Prostate gland (tissue), 2 donors: ENCODE measurements at regions not wholly inside any gene's neighbourhood (a gene's known extent, or its start where the extent isn't known, plus 50 kb on each side); places are given as distances from the start of the nearest gene placed in this dataset.

Experiments
- POLR2A ChIP-seq: fragments of 450-650 bp; IDR thresholded peaks from one replicate; pipeline ENCODE4 v1.6.1; 2016; ENCODE audit warnings: antibody characterized with exemption, mild to moderate bottlenecking
- POLR2AphosphoS5 ChIP-seq: sonication (generic); formaldehyde crosslinking; IDR thresholded peaks from one replicate; pipeline ENCODE4 v1.6.1; 2017; ENCODE audit warnings: antibody characterized with exemption
- TF ChIP-seq, protein P1 (sequence below), 4 experiments: fragments of 200-600 bp in 2 of 4; fragments of 450-650 bp in 2 of 4; sonication (generic) in 2 of 4; IDR thresholded peaks; 1 replicate in 3 of 4; 2 replicates in 1 of 4; pipeline ENCODE4 v1.5.1; 2016 to 2019; ENCODE audit warnings: antibody characterized with exemption in 4 of 4, mild to moderate bottlenecking in 2 of 4, moderate library complexity in 2 of 4

DNA sequence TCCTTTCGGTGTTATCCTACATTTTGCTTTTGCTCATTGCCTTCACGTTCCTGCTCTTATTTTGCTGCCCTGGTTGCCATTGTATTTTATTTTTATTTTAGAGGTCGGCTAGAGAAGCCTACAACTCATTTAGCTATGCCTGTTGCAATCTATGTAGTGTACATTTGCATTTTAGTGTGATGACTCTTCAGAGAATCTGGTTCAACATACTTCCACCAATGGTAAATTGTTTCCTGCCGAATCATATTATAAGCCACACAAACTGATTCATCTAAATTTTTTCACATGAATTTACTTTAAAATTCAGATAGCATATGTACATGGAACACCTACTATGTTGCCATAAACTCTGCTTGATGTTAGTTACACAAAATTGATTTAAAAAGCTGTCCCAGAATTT is 1596.9 kb downstream of the PLA2G4A start:
- TF ChIP-seq POLR2AphosphoS5 (no peak), POLR2A (no peak)
- TF ChIP-seq, protein P1, sequence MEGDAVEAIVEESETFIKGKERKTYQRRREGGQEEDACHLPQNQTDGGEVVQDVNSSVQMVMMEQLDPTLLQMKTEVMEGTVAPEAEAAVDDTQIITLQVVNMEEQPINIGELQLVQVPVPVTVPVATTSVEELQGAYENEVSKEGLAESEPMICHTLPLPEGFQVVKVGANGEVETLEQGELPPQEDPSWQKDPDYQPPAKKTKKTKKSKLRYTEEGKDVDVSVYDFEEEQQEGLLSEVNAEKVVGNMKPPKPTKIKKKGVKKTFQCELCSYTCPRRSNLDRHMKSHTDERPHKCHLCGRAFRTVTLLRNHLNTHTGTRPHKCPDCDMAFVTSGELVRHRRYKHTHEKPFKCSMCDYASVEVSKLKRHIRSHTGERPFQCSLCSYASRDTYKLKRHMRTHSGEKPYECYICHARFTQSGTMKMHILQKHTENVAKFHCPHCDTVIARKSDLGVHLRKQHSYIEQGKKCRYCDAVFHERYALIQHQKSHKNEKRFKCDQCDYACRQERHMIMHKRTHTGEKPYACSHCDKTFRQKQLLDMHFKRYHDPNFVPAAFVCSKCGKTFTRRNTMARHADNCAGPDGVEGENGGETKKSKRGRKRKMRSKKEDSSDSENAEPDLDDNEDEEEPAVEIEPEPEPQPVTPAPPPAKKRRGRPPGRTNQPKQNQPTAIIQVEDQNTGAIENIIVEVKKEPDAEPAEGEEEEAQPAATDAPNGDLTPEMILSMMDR (IDR thresholded peaks at IDR 0.05): no peak
